ENCODE measurements at regions not wholly inside any gene's neighbourhood (a gene's known extent, or its start where the extent isn't known, plus 50 kb on each side); places are given as distances from the start of the nearest gene placed in this dataset.
"Not testable (repeated sequence)": the region's sequence is repeated elsewhere in the genome, so short reads cannot be mapped to it uniquely, and the experiment has no call there.

DNA sequence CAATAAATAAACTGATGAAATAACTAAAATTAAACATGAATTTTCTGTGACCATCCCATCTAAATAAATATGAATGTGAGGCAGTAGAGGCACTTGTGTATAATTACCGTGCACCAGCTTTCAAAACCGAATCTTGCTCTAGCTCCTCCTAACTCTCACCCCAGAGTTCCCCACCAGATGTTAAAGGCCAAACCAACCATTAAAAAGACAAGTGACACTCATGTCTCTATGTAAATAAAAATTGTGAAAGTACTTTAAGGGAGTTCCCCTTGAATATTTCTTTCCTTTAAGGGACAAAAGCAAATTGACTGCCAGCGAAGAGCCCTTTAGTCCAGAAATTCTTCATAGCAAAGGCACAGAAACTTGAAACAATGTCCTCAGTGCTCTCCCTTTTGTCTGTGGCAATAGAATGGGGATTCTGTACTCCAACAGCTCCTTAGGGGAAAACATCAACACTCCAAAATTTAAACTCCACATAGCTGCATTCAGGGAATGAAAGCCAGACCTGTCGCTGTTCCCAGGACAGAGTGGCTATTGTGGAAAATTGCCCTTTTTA, 101.7 kb upstream of the SOX21 start:
- DNase-seq, result no peak

DNA sequence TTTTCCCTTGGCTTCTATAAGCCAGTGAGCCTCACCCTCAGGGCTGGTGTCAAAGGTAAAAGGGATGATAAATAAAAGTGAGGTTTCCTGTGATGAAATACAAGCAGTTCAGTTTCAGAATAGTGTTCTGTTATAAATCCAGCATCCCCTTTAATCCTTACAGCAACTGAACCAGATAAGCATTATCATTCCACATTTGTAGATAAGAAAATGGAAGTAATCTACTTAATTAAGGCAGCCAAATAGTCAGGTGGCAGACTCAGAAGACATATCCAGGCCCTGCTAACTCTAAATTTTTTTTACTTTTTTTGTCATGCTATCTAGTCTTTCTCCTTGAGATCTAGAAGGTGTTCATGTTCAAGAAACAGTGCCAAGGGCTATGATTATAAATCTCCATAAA, 99.4 kb upstream of the SOX21 start:
- DNase-seq, result no peak

DNA sequence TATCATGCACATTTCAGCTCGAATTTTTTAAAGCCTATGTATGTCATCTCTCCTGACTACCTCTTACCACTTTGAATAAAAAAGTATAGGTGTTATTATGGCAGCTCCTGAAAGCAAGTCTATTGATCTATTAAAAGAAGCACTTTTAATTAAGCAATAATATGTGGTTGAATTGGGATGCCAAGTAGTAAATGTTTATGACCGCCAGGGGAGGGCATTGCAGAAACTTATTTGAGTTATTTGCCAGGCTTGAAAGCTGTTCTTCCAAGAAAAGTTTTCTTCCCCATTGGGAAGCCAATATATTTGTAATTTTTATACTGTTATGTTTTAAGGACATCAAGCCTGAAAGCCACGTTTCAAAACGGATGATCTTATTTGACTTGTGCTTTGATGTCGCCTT, 88.1 kb upstream of the SOX21 start:
- DNase-seq, result no peak

DNA sequence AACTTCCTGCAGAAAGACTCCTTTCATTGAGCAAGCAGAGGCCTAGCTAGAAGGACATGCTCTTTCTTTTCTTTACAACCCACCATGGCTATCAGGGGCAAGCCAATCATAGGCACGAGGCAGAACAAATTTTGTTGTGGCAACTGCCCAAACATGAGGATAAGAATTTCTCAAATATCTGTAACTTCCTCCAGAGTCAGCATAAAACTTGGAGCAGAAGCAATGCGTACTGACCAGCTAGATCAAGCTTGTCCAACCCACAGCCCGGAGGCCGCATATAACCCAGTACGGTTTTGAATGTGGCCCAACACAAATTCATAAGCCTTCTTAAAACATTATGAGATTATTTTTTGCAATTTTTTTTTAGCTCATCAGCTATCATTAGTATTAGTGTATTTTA, 87.0 kb upstream of the SOX21 start:
- DNase-seq, result no peak

DNA sequence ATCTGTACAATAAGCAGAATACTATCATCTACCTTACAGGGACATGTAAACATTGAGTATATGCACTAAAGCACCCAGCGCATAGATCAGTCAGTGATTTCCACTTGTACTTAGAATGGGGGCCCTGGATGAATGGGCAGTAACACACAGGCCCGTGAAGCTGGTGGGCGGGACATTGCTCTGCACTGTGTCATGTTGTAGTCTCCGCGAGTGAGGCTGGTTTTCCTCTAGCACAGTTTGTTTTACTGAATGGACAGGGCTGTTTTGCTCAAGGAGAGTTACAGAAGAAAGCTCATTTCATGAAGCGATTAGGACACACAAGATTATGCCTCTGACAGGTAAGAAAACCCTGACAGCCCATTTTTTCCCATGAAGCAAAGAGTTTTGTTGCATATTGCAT, 86.4 kb upstream of the SOX21 start:
- DNase-seq, result no peak

DNA sequence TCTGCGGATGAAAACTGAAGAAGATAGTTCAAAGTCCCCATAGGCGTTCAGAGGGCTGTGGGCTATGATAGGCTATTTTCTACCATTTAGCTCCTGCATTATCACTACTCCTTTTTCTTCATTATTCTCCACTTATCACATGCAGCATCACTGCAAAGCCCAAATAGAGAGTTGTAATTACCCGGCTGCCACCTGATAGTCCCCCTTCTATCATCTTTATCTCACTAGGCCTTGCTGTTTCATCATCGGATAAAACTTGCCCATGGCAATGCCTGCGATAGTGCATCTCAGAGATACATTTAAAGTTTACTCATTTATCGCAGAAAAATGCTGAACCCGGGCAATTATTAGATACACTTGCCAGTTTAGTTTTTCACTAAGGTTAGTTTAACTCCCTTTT, 82.9 kb upstream of the SOX21 start:
- no peak for DNase-seq

DNA sequence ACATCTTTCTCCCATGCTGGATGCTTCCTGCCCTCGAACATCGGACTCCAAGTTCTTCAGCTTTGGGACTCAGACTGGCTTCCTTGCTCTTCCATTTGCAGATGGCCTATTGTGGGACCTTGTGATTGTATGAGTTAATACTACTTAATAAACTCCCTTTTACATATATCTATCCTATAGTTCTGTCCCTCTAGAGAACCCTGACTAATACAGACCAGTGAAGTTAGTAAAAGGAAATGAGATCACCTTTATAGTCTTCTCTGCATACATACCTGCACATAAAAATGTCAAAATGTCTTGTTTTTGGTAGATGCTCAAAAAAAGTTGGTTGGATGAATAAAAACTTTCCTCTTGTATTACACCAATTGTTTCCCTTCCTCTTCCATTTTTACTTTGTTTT, 73.9 kb upstream of the SOX21 start:
- not testable (repeated sequence) for DNase-seq

DNA sequence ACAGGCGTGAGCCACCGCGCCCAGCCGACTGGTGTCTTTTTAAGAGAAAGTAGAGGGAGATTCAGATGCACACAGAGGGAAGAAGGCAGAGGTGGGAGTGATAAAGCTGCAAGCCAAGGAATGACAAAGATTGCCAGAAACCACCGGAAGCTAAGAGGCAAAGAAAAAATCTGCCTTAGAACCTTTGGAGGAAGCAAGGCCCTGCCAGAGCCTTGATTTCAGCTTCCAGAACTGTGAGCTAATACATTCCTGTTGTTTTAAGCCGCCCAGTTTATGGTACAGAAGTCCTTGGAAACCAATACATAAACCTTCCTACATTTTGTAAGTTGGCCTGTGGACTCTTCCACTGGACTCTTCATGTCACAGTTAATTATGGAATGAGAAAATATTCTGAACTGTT, 71.7 kb upstream of the SOX21 start:
- no peak for DNase-seq

DNA sequence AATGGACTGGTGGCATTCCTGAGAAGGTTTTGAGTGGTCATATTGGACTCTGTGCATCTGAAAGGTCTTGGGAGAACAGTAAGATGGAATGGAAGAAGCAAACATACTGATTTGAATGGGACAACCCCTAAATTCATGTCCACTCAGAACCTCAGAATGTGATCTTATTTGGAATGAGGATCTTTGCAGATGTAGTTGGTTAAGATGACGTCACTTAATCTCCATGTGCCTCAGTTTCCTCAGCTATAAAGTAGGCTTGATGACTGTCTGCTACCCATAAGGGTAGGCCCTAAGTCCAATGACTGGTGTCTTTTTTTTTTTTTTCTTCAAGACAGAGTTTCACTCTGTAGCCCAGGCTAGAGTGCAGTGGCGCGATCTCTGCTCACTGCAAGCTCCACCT, 71.1 kb upstream of the SOX21 start:
- no peak for DNase-seq

DNA sequence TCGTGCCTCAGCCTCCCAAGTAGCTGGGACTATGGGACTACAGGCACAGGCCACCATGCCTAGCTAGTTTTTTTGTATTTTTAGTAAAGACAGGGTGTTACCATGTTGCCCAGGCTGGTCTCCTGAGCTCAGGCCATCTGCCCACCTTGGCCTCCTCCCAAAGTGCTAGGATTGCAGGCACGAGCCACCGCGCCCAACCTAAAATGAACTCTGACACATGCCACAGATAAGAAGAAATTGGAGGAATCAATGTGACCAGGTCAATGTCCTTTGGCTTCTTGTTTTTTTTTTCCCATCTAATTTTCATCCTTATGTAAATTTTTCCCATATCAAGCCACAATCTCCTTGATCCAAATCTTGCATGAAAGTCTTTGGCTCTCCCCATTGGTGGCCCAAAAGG, 68.1 kb upstream of the SOX21 start:
- no peak for DNase-seq

DNA sequence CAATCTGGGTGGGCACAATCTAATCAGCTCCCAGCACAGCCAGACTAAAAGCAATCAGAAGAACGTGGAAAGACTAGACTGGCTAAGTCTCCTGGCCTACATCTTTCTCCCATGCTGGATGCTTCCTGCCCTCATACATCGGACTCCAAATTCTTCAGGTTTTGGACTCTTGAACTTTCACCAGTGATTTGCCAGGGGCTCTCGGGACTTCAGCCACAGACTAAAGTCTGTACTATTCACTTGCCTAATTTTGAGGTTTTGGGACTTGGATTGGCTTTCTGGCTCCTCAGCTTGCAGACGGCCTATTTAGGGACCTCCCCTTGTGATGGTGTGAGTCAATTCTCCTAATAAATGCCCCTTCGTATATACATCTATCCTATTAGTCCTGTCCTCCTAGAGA, 66.6 kb upstream of the SOX21 start:
- no peak for DNase-seq

DNA sequence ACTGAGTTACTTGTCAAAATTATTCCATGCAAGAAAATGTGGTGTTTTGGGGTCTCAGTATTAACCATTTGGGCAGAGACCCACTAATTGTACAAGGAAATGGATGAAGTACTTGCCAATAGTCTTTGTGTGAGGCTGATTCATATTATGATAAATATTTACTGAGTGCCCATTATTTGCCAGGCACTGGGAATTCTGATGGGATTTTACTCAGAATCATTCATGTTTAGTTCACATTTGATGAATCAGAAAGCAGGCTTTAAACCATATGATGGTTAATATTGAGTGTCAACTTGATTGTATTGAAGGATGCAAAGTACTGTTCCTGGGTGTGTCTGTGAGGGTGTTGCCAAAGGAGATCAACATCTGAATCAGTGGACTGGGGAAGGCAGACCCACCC, 66.2 kb upstream of the SOX21 start:
- DNase-seq, result no peak

DNA sequence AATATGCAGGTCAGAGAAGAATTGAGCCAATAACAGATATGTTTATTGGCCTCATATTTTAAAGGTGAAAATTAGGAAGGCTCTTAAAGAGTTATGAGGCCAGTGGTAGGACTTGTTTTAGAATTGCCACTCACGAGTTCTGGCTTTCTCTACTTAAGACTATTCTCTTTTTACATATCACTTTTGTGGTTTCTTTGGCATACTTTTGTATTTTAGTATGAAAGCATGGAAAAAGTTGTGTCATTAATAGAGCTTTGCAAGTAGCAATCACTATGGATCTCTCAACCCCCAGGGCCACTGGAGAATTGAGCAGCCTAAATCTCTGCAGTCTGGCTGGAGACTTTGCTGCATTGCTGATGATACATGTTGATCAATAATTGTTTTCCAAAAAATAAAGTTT, 64.6 kb upstream of the SOX21 start:
- DNase-seq, result no peak

DNA sequence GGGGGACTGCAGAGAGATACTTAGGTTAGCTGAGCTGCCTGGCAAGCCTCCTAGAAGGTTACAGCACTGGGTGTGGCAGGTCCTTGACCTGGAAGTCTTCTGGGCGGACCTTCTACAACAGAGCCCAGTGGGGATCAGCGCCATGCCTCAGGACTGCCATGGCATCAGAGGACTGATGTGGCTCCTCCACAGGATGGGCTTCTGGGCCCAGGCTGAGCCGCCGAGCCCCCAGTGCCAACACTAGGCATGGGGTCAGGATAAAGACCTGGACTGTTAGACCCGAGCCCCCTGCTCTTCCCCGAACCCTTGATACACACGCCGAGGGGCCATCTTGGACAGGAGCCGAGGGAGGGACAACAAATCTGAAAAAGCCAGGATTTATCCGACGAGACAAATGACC, 64.0 kb upstream of the SOX21 start:
- no peak for DNase-seq

DNA sequence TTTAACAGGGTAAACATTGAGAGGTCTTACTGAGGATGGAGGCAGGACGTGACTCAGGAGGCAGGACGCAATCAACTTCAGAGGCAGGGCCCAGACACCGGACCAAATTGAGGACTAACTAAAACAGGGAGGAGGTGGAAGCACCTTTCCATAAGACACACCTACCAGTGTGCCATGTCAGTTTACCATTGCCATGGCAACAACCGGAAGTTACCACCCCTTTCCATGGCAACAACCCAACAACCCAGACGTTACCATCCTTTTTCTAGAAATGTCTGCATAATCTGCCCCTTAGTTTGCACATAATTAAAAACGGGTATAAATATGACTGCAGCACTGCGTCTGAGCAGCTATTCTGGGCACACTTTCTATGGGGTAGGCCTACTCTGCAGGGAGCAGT, 53.5 kb upstream of the SOX21 start:
- DNase-seq, result no peak

DNA sequence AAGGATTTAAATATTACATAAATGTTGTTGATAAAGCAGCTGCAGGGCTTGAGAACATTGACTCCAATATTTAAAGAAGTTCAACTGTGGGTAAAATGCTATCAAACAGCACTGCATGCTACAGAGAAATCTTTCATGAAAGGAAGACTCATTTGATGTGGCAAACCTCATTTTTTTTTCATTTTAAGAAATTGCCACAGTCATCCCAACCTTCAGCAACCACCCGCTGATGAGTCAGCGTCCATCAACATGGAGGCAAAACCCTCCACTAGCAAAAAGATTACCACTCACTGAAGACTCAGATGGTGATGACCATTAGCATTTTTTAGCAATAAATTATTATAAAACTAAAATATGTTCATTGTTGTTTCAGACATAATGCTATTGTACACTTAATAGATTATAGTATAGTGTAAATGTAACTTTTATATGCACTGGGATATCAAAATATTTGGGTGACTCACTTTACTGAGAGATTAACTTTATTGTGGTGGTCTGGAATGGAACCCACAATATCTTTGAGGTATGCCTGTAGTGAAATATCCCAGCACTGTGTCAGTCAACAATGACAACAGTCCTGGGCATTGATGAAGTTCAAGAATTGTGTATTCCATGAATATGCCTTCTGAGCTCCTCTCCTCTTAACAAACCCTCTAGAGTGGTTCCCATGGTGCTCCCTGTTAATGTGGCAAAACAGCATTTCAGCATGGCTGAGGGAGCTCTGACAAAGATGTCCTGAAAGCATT, 52.4 kb upstream of the SOX21 start:
- DNase-seq, result no peak
